Effector memory CD8-positive, alpha-beta T cell (primary cell): ENCODE measurements at regions not wholly inside any gene's neighbourhood (a gene's known extent, or its start where the extent isn't known, plus 50 kb on each side); places are given as distances from the start of the nearest gene placed in this dataset.

Experiments used
- ATAC-seq: fragments of 150-1000 bp; cut with Tn5 transposase; replicated peaks from 2 replicates; pipeline ENCODE4 v1.10.0; 2021; ENCODE audit warnings: mild to moderate bottlenecking, moderate library complexity
- DNase-seq, 3 experiments: peaks; one replicate each; pipeline ENCODE4 v3.0.0; 2021
- H3K27ac Mint-ChIP-seq, 2 donors: one replicate each; pipeline ENCODE4 v1.8.0; 2022; ENCODE audit warnings: mild to moderate bottlenecking in 2 of 2, mixed read lengths in 2 of 2, moderate library complexity in 2 of 2
- H3K27me3 Mint-ChIP-seq, 2 donors: one replicate each; pipeline ENCODE4 v1.8.0; 2022; ENCODE audit warnings: mixed read lengths in 2 of 2
- H3K36me3 Mint-ChIP-seq: one replicate; pipeline ENCODE4 v1.8.0; 2022; ENCODE audit warnings: mild to moderate bottlenecking, moderate library complexity, mixed read lengths; ENCODE audit not compliant: insufficient read depth
- H3K4me1 Mint-ChIP-seq, 2 donors: one replicate each; pipeline ENCODE4 v1.8.0; 2022; ENCODE audit warnings: low read depth in 2 of 2, mixed read lengths in 2 of 2
- H3K4me3 Mint-ChIP-seq, 2 donors: one replicate each; pipeline ENCODE4 v1.8.0; 2022; ENCODE audit warnings: mild to moderate bottlenecking in 2 of 2, mixed read lengths in 2 of 2, moderate library complexity in 2 of 2
- H3K9me3 Mint-ChIP-seq, 2 donors: one replicate each; pipeline ENCODE4 v1.8.0; 2022; ENCODE audit warnings: mixed read lengths in 2 of 2

- Mint-ChIP-seq H3K27me3 (peaks cover 2 to 12% of the 10 kb centered on the region in 2 donors), H3K27ac (no peak overlapping the region), H3K4me3 (no peak overlapping the region), H3K36me3 (peaks cover 3% of the 10 kb centered on the region), H3K4me1 (peaks cover 1 to 10% of the 10 kb centered on the region in 2 donors), H3K9me3 (no peaks in the 10 kb centered on the region)
- DNase-seq: no peak
- no peak for ATAC-seq
Observed at GRCh38 chr3:171963546-171963945, 75.8 kb upstream of the FNDC3B start.

- Mint-ChIP-seq H3K4me1 (peaks cover 1 to 10% of the 10 kb centered on the region in 2 donors), H3K27me3 (no peaks in the 10 kb centered on the region), H3K9me3 (no peaks in the 10 kb centered on the region), H3K27ac (no peak overlapping the region), H3K4me3 (no peak overlapping the region), H3K36me3 (no peaks in the 10 kb centered on the region)
- DNase-seq (no peak), ATAC-seq (no peak)
Observed at GRCh38 chr3:171965067-171965712, 74.2 kb upstream of the FNDC3B start.

- H3K27me3 Mint-ChIP-seq: no peaks in the 10 kb centered on the region
- no peak overlapping the region for H3K27ac Mint-ChIP-seq
- H3K36me3 Mint-ChIP-seq: no peaks in the 10 kb centered on the region
- H3K4me3 Mint-ChIP-seq: no peak overlapping the region
- DNase-seq: no peak
- no peaks in the 10 kb centered on the region for H3K4me1 Mint-ChIP-seq
- ATAC-seq: no peak
- H3K9me3 Mint-ChIP-seq: no peaks in the 10 kb centered on the region
Observed at GRCh38 chr3:171966533-171967136, 72.7 kb upstream of the FNDC3B start.

GRCh38 chr3:171967137-171967783 is 72.1 kb upstream of the FNDC3B start:
- Mint-ChIP-seq H3K27me3 (no peaks in the 10 kb centered on the region), H3K36me3 (no peaks in the 10 kb centered on the region), H3K4me3 (no peak overlapping the region), H3K27ac (no peak overlapping the region), H3K4me1 (no peaks in the 10 kb centered on the region), H3K9me3 (no peaks in the 10 kb centered on the region)
- DNase-seq (no peak), ATAC-seq (no peak)

- DNase-seq (no peak), ATAC-seq (no peak)
- no peaks in the 10 kb centered on the region for H3K36me3 Mint-ChIP-seq
- no peak overlapping the region for H3K27ac Mint-ChIP-seq
- no peaks in the 10 kb centered on the region for H3K27me3 Mint-ChIP-seq
- no peaks in the 10 kb centered on the region for H3K9me3 Mint-ChIP-seq
- no peaks in the 10 kb centered on the region for H3K4me1 Mint-ChIP-seq
- H3K4me3 Mint-ChIP-seq: no peak overlapping the region
Observed at GRCh38 chr3:171967932-171968678, 71.3 kb upstream of the FNDC3B start.

- Mint-ChIP-seq H3K4me1 (no peaks in the 10 kb centered on the region), H3K36me3 (no peaks in the 10 kb centered on the region), H3K27me3 (no peaks in the 10 kb centered on the region), H3K27ac (no peak overlapping the region), H3K4me3 (no peak overlapping the region), H3K9me3 (no peaks in the 10 kb centered on the region)
- ATAC-seq: no peak
- no peak for DNase-seq
Observed at GRCh38 chr3:171970301-171970788, 69.0 kb upstream of the FNDC3B start.

GRCh38 chr3:171971919-171972514 is 67.4 kb upstream of the FNDC3B start:
- Mint-ChIP-seq H3K4me3 (no peak overlapping the region), H3K27me3 (no peaks in the 10 kb centered on the region), H3K27ac (no peak overlapping the region), H3K4me1 (no peaks in the 10 kb centered on the region), H3K36me3 (no peaks in the 10 kb centered on the region), H3K9me3 (no peaks in the 10 kb centered on the region)
- DNase-seq: no peak
- no peak for ATAC-seq

GRCh38 chr3:171972871-171973348 is 66.5 kb upstream of the FNDC3B start:
- no peak overlapping the region for H3K4me3 Mint-ChIP-seq
- DNase-seq: no peak
- H3K36me3 Mint-ChIP-seq: no peaks in the 10 kb centered on the region
- H3K9me3 Mint-ChIP-seq: no peaks in the 10 kb centered on the region
- H3K4me1 Mint-ChIP-seq: no peaks in the 10 kb centered on the region
- ATAC-seq: no peak
- no peak overlapping the region for H3K27ac Mint-ChIP-seq
- no peaks in the 10 kb centered on the region for H3K27me3 Mint-ChIP-seq

- H3K9me3 Mint-ChIP-seq: no peaks in the 10 kb centered on the region
- ATAC-seq (no peak), DNase-seq (no peak)
- H3K4me1 Mint-ChIP-seq: peaks cover under 1 to 2% of the 10 kb centered on the region in 2 donors
- no peak overlapping the region for H3K4me3 Mint-ChIP-seq
- H3K36me3 Mint-ChIP-seq: no peaks in the 10 kb centered on the region
- H3K27ac Mint-ChIP-seq: no peak overlapping the region
- H3K27me3 Mint-ChIP-seq: no peaks in the 10 kb centered on the region
Observed at GRCh38 chr3:171974986-171975837, 64.2 kb upstream of the FNDC3B start.

GRCh38 chr3:171976526-171976925 is 62.9 kb upstream of the FNDC3B start:
- Mint-ChIP-seq H3K9me3 (no peaks in the 10 kb centered on the region), H3K4me3 (no peak overlapping the region), H3K4me1 (peaks cover 6 to 10% of the 10 kb centered on the region in 2 donors), H3K36me3 (no peaks in the 10 kb centered on the region), H3K27me3 (no peaks in the 10 kb centered on the region), H3K27ac (no peak overlapping the region)
- DNase-seq: no peak
- no peak for ATAC-seq

- DNase-seq: no peak
- H3K9me3 Mint-ChIP-seq: no peaks in the 10 kb centered on the region
- no peak for ATAC-seq
- no peaks in the 10 kb centered on the region for H3K36me3 Mint-ChIP-seq
- no peak overlapping the region for H3K4me3 Mint-ChIP-seq
- peaks cover 8 to 14% of the 10 kb centered on the region in 2 donors for H3K4me1 Mint-ChIP-seq
- H3K27ac Mint-ChIP-seq: no peak overlapping the region
- H3K27me3 Mint-ChIP-seq: no peaks in the 10 kb centered on the region
Observed at GRCh38 chr3:171977441-171977840, 61.9 kb upstream of the FNDC3B start.

GRCh38 chr3:171977860-171978259 is 61.5 kb upstream of the FNDC3B start:
- no peaks in the 10 kb centered on the region for H3K36me3 Mint-ChIP-seq
- H3K27me3 Mint-ChIP-seq: no peaks in the 10 kb centered on the region
- H3K9me3 Mint-ChIP-seq: no peaks in the 10 kb centered on the region
- ATAC-seq: no peak
- H3K4me3 Mint-ChIP-seq: no peak overlapping the region
- no peak for DNase-seq
- peaks cover 8 to 14% of the 10 kb centered on the region in 2 donors for H3K4me1 Mint-ChIP-seq
- no peak overlapping the region for H3K27ac Mint-ChIP-seq
